ENCODE measurements at regions not wholly inside any gene's neighbourhood (a gene's known extent, or its start where the extent isn't known, plus 50 kb on each side); places are given as distances from the start of the nearest gene placed in this dataset.

DNA sequence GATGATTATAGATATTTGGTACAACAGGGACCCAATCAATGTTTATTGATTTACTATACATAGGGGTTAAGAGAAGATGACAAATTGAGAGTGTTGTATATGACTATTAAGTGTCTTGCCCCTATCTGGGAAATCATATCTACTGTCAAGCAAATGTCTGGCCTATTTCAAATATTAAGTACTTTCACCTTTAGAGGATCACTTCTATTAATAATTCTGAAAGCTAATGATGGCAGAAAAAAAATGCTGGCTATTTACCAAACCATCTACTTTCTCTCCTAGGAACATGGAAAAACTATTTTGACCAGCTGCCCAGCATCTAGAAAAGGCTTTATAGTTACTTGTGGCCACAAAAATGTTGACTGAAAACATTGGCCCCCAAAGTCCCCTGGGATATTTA is 632.3 kb upstream of the ZNF385D start:
- TF ChIP-seq SIN3A (IDR thresholded peaks at IDR 0.05; ENCODE audit: borderline replicate concordance, insufficient read depth, low read length), result no peak
- TF ChIP-seq TAF1 (IDR thresholded peaks at IDR 0.05; ENCODE audit: borderline replicate concordance, insufficient read depth, low read length), result no peak
- TF ChIP-seq, protein P1, sequence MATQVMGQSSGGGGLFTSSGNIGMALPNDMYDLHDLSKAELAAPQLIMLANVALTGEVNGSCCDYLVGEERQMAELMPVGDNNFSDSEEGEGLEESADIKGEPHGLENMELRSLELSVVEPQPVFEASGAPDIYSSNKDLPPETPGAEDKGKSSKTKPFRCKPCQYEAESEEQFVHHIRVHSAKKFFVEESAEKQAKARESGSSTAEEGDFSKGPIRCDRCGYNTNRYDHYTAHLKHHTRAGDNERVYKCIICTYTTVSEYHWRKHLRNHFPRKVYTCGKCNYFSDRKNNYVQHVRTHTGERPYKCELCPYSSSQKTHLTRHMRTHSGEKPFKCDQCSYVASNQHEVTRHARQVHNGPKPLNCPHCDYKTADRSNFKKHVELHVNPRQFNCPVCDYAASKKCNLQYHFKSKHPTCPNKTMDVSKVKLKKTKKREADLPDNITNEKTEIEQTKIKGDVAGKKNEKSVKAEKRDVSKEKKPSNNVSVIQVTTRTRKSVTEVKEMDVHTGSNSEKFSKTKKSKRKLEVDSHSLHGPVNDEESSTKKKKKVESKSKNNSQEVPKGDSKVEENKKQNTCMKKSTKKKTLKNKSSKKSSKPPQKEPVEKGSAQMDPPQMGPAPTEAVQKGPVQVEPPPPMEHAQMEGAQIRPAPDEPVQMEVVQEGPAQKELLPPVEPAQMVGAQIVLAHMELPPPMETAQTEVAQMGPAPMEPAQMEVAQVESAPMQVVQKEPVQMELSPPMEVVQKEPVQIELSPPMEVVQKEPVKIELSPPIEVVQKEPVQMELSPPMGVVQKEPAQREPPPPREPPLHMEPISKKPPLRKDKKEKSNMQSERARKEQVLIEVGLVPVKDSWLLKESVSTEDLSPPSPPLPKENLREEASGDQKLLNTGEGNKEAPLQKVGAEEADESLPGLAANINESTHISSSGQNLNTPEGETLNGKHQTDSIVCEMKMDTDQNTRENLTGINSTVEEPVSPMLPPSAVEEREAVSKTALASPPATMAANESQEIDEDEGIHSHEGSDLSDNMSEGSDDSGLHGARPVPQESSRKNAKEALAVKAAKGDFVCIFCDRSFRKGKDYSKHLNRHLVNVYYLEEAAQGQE (IDR thresholded peaks at IDR 0.05; ENCODE audit: insufficient read depth in 1 of 2, low read depth in 2 of 2, low read length in 2 of 2), result no peak
- no peak for TF ChIP-seq POLR2AphosphoS5 (IDR thresholded peaks at IDR 0.05; ENCODE audit: low read depth, low read length)
